Astrocyte of the cerebellum (primary cell): ENCODE measurements at regions not wholly inside any gene's neighbourhood (a gene's known extent, or its start where the extent isn't known, plus 50 kb on each side); places are given as distances from the start of the nearest gene placed in this dataset.

Experiments used
- DNase-seq: peaks from one replicate; pipeline ENCODE4 v3.0.0-alpha.2; 2011; ENCODE audit warnings: low read depth
- H3K4me3 ChIP-seq: 2 replicates; pipeline ENCODE4 v1.5.1; 2011; ENCODE audit warnings: mild to moderate bottlenecking, low read depth, low read length, moderate library complexity
- in situ Hi-C: cut with HindIII; loops from 2 replicates; pipeline ENCODE4 v1.10.0; 2017; ENCODE audit warnings: low sequenced_read_pairs
- TF ChIP-seq, protein P1 (sequence below): IDR thresholded peaks from 2 replicates; pipeline ENCODE4 v1.5.1; 2012; ENCODE audit warnings: low read length, low read depth, moderate library complexity, mild to moderate bottlenecking; ENCODE audit errors: missing control alignments

DNA sequence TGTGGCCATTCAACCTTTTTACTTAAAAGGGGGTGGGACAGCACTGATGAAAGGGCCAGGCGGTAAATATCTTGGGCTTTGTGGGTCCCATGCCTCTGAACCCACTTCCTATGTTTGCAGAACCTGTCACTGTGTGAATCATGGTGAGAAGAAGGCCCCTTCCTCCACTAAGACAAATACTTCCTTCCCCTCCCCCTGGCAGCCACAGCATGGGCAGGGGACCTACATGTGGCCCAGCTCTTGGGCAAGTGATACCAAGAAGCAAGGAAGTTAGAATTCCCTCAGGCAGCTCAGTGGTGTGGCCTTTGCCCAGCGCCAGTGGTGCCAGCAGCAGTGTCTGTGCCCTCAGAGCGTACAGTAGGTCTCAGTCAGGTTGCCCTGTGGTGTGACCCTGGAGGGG lies 168.6 kb downstream of the TRIM33 start:
- no peak overlapping the region for H3K4me3 ChIP-seq
- TF ChIP-seq, protein P1, sequence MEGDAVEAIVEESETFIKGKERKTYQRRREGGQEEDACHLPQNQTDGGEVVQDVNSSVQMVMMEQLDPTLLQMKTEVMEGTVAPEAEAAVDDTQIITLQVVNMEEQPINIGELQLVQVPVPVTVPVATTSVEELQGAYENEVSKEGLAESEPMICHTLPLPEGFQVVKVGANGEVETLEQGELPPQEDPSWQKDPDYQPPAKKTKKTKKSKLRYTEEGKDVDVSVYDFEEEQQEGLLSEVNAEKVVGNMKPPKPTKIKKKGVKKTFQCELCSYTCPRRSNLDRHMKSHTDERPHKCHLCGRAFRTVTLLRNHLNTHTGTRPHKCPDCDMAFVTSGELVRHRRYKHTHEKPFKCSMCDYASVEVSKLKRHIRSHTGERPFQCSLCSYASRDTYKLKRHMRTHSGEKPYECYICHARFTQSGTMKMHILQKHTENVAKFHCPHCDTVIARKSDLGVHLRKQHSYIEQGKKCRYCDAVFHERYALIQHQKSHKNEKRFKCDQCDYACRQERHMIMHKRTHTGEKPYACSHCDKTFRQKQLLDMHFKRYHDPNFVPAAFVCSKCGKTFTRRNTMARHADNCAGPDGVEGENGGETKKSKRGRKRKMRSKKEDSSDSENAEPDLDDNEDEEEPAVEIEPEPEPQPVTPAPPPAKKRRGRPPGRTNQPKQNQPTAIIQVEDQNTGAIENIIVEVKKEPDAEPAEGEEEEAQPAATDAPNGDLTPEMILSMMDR, result no peak
- in situ Hi-C loops, result no loop called here
- DNase-seq, result no peak

DNA sequence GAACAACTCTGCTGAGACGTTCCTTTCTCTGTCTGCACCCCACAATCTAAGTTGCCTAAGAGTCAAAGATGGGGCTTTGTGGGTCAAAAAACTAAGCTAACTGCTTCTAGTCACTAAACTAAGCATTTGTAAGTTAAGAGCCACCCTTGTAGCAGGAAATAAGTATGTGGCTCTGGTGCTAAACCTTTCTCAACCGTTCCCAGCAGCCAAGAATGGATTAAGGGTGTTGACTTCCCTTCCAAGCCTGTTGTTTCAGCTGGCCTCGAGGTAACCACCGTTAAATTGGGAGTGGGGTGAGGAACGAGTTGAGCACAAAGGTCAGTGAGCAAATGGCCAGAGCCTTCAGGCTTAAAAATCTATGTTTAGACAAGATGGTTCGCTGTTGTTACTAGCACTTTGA lies 169.1 kb downstream of the TRIM33 start:
- H3K4me3 ChIP-seq, result no peak overlapping the region
- DNase-seq, result peak; percentile 81
- TF ChIP-seq, protein P1, result no peak
- in situ Hi-C loops, result no loop called here

DNA sequence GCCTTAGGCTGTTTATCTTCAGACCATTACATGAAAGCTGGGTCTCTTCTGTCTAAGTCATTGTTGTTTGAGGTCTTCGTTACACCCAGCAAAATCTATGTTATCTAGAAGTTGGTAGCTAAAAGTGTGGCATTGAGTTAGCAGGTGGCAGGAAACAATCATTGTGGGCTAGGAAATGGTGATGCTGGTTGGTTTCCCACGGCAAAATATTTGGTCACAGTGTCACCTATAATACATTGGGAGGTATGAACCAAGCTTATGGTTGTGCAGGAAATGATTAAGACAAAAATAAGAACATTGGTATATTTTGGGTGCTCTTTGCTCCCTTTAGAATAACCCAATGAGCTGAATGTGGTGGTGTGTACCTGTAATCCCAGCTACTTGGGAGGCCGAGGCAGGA lies 169.7 kb downstream of the TRIM33 start:
- H3K4me3 ChIP-seq, result no peak overlapping the region
- no peak for DNase-seq
- in situ Hi-C loops, result no loop called here
- TF ChIP-seq, protein P1, result no peak

DNA sequence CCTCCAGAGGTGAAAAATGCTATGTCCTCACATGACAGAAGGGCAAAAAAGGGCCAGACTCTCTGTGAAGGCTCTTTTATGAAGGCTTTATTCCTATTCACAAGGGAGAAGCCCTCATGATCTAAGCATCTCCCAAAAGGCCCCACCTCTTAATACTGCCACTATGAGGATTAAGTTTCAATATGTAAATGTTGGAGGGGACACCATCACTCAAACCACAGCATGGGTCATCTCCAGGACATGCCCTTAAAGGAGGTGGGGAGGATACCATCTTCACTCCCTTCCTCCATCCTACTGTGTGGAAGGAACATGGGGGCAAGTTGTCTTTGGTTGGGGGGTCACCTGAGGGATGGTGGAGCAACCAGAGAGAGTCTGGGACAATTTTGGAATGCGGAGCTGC lies 170.1 kb downstream of the TRIM33 start:
- DNase-seq, result no peak
- in situ Hi-C loops, result no loop called here
- TF ChIP-seq, protein P1, result no peak
- H3K4me3 ChIP-seq, result no peak overlapping the region

DNA sequence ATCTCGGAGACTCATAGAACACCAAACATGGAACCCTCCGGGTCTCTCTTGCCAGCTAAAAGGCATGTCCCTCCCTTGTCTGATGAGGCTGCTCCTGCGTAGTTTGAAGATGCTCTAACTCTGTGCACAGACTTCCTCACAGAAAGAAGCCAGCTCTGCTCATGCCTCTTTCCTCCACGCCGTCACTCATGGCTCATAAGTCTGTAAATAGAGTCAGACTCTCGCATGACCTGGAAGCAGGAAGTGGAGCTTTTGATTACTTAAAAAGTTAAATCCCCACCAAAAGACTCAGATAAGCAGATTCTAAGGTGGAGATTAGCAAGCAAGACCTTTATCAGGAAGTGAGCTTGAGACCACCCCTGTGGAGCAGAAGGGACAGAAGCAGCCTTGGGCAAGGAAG lies 171.6 kb downstream of the TRIM33 start:
- in situ Hi-C loops, result no loop called here
- no peak overlapping the region for H3K4me3 ChIP-seq
- TF ChIP-seq, protein P1, result no peak

DNA sequence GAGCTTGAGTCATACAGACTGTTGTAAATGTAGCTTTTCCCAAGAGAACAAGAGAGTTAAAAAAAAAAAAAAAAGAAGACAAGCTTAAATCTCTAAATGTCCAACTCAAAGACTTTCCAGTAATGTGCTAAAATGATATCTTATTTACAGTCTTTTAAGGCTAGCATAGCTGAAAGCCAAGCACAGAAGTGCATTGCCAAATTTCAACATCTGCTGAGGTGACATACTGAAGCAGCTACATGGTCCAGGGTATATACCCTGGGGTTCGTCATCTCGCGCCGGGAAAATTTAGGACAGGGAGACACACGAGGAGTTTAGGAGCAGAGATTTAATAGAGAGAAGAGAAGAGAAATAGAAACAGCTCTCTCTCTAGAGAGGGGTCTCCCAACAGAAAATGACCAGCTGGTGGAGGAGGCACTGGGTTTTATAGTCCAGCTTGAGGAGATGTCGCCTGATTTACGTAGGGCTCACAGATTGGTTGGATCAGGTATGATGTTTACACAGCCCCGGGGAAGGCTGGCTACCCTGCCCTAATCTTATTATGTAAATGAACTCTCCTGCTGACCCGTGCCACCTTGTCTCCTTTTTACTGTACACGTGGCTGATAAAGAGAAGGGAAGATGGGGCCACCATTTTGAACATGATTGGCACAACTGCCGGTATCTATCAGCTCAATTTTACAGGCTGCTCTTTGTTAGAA lies 172.7 kb downstream of the TRIM33 start:
- TF ChIP-seq, protein P1, result no peak
- in situ Hi-C loops, result no loop called here
- no peak for DNase-seq
- no peak overlapping the region for H3K4me3 ChIP-seq

More for the DNA sequence above, 171.6 kb downstream of the TRIM33 start:
- DNase-seq, result no peak

DNA sequence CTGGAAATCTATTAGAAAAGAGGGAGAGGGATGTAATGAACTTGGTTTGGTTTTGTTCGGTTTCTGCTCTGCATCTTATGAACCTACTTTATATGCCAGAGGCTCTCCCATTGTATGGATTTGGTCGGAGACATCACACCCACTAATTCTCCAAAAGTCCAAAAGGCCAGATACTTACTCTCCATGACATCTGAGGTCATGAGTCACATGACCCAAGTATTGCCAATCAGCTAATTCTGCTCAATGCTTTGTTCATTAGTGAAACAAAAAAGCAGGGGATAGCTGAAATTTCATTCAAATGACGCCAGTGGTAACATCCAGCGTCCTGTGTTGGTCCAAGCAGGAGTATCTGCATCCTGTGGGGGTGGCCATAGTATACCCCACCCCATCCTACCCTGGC lies 173.6 kb downstream of the TRIM33 start:
- TF ChIP-seq, protein P1, result no peak
- no peak overlapping the region for H3K4me3 ChIP-seq
- no peak for DNase-seq
- in situ Hi-C loops, result no loop called here
